ENCODE measurements at regions not wholly inside any gene's neighbourhood (a gene's known extent, or its start where the extent isn't known, plus 50 kb on each side); places are given as distances from the start of the nearest gene placed in this dataset.

- TF ChIP-seq PHF8 (conservative IDR thresholded peaks at IDR 0.05; ENCODE audit: low read depth, low read length) (no peak), KDM5A (IDR thresholded peaks at IDR 0.05; ENCODE audit: low read length) (no peak), CBX8 (IDR thresholded peaks at IDR 0.05; ENCODE audit: borderline replicate concordance, low read depth, low read length) (no peak), TEAD4 (IDR thresholded peaks at IDR 0.05; ENCODE audit: low read depth, low read length) (no peak), ATF3 (IDR thresholded peaks at IDR 0.05; ENCODE audit: insufficient read depth, low read depth, low read length) (no peak), SIN3A (conservative IDR thresholded peaks at IDR 0.05 in 1 of 2, IDR thresholded peaks at IDR 0.05 in 1 of 2; ENCODE audit: low read depth in 1 of 2, low read length in 2 of 2) (no peak), GTF2F1 (IDR thresholded peaks at IDR 0.05; ENCODE audit: borderline replicate concordance, low read depth, low read length) (no peak), E2F6 (IDR thresholded peaks at IDR 0.05) (no peak), CHD1 (IDR thresholded peaks at IDR 0.05; ENCODE audit: low read depth, low read length) (no peak), TBP (IDR thresholded peaks at IDR 0.05; ENCODE audit: low read depth, low read length) (no peak), RAD21 (IDR thresholded peaks at IDR 0.05 in 1 of 2, conservative IDR thresholded peaks at IDR 0.05 in 1 of 2; ENCODE audit: low read depth in 2 of 2, low read length in 2 of 2) (no peak), SUZ12 (IDR thresholded peaks at IDR 0.05; ENCODE audit: low read length) (no peak), BRCA1 (IDR thresholded peaks at IDR 0.05; ENCODE audit: low read depth, low read length) (no peak), YY1 (IDR thresholded peaks at IDR 0.05; ENCODE audit: low read depth, low read length) (no peak), EP300 (IDR thresholded peaks at IDR 0.05; ENCODE audit: borderline replicate concordance in 1 of 2, low read depth in 2 of 2, low read length in 2 of 2) (no peak), POLR2AphosphoS5 (IDR thresholded peaks at IDR 0.05; ENCODE audit: low read depth, low read length) (no peak), RNF2 (IDR thresholded peaks at IDR 0.05; ENCODE audit: borderline replicate concordance, low read depth, low read length, missing control alignments, poor library complexity, severe bottlenecking) (no peak)
- TF ChIP-seq, protein P1, sequence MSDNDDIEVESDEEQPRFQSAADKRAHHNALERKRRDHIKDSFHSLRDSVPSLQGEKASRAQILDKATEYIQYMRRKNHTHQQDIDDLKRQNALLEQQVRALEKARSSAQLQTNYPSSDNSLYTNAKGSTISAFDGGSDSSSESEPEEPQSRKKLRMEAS (IDR thresholded peaks at IDR 0.05) = no peak
These were observed 211.5 kb downstream of the GPAM start (continued) for GRCh38 chr10:111972109-111972508.

Measured in H1 (cell line).